Hindlimb muscle (tissue), 1 donor: ENCODE measurements at regions not wholly inside any gene's neighbourhood (a gene's known extent, or its start where the extent isn't known, plus 50 kb on each side); places are given as distances from the start of the nearest gene placed in this dataset.

Experiments used
- DNase-seq: peaks from one replicate; pipeline ENCODE4 v3.0.0-alpha.2; 2013

DNA sequence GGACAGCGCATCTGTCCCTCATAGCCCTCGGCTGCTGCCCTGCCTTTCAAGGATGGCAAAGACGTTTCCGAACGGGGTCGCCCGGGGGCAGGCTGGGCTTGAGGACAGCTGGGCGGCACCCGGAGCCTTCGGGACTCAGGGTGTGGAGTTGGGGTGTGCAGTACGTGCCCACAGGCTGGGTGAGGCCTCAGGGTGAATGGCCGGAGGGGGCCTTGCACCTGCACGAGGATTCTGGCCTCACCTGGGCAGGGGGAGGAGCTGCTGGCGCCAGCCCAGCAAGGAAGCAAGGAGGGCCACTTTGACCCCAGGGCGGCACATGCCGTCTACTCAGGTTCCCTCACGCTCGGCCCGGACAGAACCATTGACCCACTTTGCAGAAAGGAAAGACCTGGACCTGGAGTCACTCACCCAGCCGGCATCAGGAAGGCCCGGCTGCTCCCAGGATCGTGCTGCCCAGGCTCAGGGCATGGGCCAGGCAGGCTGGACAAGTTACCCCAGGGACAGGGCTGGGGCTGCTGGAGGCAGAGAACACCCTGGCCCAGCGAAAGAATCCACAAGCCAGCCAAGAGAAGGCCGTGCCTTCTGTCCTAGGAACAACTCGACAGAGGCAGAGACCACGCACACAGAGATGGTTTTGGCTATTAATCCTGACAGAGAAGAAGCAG, 65.1 kb upstream of the TTC34 start:
- DNase-seq = no peak

DNA sequence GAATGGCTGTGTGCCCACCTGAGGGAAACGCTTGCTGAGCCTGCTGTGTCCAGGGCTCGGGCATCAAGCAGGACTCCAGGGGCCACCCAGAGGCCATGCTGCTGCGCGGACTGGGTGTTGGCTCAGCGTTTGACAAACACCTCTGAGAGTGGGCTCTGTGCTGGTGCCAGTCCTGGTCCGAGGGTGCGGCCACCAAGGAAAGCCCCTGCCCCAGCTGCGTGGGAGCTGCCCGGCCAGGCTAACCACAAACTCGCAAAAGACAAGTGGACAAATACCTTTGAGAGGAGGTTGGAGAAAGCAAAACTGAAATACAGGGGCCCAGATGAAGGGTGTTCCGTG, 65.6 kb upstream of the TTC34 start:
- no peak for DNase-seq

DNA sequence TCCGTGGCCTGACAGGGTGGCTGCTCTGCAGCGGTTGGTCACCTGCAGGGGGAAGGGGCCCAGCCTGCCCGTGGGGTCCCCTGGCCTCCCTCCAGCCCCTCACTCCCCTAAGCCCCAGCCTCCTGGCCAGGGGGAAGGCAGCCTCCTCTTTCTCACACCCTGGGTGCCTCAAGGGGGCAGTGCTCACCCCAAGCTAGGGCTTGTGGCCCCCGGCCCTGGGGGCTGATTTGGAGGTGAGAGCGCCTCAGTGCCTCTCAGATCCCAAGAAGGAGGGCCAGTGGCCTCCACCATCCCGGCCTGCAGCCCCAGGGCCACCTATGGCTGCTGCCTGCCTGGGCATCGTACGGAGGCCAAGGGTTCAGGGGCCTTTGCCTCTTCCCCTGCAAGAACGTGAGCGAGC, 66.4 kb upstream of the TTC34 start:
- no peak for DNase-seq

DNA sequence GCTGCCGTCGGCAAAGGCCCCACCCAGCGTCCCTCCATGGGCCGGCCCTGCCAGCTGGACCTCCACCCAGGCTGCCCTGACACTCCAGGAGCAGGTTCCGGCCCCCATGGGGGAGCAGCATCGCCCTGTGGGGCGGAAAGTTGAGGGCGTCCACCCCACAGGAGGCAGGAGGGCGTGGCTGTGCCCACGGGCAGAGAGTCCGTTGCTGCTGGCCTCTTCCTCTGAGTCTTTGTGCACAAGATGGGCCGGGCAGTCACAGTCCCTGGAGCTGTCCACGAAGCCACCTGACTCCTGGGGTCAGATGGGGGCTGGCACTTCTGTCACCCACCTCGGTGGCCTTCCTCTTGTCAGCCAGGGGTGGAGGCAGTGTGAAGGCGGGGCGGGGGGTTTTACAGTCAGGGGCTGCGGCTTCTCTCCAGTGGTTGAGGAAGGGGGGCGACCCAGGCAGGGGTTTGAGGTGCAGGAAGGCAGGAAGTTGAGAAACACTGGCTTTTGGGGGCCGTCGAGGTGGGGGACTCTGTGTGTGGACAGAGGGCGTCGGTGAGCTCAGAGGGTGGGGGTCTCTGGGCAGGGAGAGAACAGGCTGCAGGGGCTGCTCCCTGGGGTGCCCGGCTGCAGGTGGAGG, 67.2 kb upstream of the TTC34 start:
- no peak for DNase-seq

DNA sequence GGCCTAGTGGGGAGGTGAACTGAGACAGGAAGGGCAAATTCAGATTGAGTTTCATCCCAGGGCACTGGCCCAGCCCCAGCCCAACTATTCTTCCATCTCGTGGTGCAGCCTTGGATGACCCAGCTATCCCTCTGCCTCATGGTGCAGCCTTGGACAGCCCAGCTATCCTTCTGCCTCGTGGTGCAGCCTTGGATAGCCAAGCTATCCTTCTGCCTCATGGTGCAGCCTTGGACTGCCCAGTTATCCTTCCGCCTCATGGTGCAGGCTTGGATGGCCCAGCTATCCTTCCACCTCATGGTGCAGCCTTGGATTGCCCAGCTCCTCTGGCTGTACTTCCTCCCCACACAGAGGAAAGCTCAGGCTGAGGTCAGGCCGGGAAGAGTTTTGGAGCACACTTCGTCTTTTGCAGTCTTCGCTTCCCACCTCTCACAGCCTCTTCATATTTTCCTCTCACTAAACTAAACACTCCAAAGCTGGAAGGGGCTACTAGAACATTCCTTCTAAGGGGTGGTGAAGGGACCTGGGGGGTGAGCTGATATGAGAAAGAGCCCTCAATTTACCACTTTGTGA, 69.8 kb upstream of the TTC34 start:
- DNase-seq = no peak

DNA sequence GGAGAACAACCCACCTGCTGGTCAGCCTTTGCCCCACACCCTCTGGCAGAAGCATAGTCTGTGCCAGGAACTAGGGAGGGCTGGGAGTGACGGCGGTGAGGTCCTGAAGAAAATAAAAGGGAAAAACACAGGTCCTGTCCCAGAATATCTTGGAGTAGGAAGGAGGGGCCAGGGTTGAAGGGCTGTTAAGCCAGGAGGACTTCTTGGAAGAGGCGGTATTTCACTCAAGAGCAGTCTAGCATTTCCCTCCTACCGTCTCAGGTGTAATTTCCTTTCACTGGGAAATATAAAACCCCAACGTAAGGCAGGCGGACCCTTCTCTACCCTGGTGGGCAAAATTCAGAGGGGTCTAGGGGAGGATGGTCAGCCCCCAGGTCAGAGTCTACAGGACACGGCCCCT, 72.7 kb upstream of the TTC34 start:
- DNase-seq = no peak

DNA sequence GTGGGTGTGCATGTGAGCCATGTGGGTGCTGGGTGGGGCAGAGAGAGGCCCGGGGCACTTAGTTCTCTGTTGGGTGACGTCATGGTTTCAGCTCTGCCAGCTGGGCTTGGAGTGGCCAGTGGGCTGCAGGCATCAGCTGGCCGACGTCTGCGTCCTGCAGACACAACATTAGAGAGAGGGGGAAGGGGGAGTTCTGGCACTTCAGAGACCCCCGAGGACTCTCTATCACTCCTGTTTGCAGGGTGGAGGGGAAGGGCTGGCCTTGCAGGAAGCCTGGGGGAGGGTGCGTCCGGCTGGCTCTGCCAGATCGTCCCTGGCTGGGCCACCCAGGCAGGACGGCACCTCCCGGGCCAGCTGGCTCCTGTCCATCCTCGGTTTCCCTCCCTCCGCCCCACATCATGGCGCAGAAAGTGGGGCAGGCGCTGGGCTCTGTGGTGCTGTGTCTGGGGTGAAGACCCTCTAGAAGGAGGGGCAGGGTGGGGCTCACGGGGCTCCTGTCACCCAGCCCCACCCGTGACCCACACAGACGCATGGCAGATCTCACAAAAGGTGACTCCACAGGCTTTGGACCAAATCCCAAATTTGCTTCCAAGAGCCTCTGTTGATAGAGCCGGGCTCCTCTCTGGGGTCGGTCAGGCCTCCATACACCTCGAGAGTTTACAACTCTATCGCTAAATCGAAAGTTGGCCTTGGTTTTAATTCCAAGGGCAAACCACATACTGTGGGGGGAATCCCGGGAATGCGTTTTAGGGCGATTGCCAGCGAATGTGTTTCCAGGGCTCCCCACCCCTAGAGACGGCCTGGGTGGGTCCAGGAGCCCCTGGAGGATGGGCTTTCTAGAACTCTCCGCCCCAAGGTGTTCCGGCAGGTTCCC, 73.4 kb upstream of the TTC34 start:
- DNase-seq = no peak

DNA sequence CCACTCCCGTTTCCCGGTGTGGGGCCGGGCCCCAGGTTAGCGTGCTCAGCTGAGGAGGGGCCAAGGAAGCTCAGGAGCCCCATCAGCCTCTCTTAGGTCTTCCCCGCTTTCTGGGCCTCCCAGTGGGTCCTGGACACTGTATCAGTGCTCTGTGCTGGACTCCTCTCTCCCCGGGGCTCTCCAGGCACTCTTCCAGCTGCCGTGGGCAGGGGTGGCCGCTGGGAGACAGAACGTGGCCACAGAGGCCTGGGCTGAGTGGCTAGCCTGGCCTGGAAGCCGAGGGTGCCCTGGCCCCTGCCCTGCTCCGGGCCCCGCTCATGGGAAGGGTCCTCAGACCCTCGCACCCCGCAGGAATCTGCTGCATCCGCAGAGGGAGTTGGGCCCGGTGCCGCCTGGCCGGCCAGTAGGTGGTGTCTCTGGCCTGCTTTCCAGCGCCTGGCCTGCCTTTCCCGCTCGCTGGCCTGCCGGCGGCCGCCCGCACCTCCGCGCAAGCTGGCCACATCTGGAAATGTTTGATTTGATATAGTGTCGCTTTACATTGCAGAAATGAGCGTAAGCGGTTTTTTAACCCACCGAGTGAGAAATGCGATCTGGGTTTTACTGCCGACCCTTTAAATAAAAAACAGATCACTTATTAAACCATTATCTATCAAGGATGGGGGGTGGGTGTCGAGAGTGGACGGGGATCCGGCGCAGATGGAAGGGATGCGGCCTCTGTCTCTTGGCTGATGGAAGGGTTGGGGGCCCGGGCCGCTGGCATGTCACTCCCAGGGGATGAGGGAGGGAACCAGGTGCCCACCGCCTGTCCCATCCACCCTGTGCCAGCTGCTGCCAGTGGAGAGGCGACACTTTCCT, 74.4 kb upstream of the TTC34 start:
- peak; percentile 60 for DNase-seq

DNA sequence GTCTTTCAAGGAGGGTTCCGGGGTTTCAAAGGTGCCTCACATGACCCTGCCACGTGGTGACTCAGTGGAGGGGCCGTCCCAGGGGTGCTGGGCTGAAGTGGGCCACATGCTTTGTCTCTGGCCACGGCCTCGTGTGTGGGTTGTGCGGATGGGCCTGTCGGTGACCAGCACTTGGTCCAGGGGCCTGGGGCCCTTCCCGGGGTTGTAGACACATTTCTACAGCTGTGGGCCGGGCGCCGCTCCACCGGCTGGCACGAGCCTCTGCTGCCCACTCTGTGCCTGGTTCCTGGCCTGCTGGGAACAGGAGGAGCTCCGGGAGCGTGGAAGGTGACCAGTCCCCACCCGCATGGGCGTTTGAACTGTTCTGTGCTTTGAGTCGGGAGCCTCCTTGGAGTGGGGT, 75.4 kb upstream of the TTC34 start:
- no peak for DNase-seq

DNA sequence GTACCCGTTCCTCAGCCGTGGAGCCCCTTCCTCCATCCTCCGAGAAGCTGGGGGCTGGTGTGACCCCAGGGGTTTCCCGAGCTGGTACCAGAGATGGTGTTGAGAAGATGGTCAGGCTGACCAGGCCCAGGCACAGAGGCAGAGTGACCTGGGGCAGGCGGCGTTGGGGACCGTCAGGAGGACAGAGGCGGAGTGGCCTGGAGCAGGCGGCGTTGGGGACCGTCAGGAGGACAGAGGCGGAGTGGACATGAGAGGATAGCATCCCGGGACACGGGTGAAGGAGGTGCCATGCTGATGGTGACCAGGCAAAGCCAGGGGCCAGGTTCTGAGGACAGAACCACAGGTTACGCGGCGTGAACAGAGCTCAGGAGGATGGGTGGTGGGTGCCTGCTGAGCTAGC, 75.9 kb upstream of the TTC34 start:
- DNase-seq = no peak

DNA sequence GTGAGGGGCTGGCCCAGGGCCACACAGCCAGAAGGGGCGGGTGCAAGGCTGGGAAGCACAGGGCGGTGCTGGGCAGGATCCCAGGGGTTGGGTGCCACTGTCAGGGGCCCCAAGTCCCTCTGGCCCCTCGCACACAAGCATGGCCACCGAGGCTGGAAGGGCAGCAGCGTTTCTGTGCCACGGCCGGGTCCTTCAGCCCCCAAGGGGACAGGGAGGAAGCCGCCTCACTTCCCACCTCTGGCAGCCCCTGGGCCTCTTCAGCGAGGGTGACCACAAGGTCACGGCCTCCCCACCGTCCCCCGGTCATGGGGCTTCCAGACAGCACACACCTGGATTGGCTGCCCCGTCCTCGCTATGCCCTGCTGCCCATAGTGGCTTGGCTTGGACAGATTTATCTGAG, 77.1 kb upstream of the TTC34 start:
- DNase-seq = no peak

DNA sequence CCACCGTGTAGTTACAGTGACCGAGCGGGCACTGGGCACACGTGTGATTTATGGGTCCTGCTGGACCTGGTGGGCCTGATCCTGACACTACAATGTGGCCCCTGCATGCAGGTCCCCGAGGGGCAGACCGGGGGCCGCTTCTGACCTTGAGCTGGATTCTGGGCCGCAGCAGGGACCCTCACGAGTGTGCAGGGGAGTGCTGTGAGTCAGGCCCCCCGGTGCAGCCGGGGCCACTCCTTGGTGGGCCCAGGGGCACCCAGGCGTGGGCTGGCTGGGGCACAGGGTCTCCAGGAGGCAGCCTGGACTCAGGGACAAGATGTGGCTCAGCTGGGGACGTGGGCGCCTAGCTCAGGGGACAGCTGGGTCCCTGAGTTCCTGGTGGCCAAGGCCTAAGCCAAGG, 77.5 kb upstream of the TTC34 start:
- no peak for DNase-seq

DNA sequence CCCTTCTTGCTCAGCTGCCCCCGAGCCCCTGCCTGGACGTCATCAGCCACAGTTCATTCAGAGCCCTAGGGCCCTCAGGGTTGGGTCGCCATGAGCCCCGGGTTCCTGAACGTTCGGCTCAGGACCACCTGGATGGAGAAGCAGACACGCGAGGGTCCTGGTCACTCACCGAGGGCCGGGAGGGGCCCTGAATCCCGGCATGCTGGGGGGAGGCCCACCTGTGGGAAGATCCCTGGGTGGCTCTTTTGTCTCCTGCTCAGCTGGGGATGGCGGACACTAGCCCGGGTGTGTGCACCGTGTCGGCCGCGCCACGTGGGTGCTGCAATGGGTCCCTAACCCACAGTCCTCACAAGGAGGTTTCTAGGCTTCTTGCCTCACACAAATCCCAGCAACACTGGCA, 78.1 kb upstream of the TTC34 start:
- DNase-seq = no peak

DNA sequence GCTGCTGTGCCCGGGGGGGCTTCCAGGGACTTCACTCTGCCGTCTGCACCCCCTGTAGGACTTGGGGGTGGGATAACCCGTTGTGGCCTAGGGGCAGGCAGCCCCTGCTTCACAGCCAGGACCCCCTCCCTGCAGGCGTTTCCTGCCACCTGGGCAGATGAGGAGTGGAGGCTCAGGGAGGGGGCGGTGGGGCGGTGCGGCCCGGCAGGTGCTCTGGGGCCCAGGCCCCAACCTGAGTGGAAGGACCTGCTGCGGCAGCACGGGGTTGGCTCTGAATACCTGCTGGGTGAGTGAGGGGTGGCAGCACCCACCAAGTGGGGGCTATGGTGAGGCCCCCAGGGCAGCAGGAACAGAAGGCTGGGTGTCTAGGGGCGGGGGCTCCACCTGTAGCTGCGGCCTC, 78.6 kb upstream of the TTC34 start:
- no peak for DNase-seq

DNA sequence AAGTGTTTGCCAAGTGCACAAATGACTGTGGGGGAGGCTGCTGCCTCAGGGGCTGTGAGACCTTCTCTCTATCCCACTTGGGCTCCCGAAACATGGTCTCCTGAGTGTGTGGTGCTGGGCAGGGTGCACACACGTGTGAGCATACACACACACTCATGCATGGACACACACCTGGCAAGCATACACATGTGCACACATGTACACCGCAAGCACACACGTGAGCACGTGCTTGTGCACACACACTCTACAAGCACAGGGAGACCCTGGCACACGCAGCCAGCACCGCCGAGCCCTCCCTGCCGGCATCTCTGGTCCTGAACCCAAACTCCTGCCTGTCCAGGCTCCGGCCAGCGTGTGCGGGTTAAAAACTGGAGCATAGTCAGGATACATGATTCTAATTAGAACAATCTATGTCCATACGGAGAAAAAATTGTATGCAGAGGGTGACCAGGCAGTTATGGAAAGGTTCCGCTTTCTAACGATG, 79.4 kb upstream of the TTC34 start:
- DNase-seq = no peak

DNA sequence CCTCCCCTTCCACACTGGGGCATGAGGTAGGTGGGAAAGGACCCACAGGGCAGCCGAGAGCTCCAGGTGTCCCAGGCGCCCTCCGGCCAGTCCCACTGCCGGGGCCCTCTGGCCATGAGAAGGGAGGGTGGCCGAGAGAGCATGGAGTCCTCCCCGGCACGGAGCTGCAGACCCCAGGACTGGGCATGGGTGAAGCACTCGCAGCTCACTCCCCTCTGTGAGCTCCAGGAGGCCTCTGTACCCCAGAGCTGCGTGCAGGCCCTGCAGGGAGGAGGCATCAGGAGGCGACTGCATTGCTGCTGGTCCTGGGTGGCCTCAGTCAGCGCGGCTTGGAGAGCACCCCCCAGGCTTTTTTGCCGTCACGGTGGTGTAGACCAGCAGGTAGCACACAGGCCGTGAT, 80.1 kb upstream of the TTC34 start:
- DNase-seq = no peak

DNA sequence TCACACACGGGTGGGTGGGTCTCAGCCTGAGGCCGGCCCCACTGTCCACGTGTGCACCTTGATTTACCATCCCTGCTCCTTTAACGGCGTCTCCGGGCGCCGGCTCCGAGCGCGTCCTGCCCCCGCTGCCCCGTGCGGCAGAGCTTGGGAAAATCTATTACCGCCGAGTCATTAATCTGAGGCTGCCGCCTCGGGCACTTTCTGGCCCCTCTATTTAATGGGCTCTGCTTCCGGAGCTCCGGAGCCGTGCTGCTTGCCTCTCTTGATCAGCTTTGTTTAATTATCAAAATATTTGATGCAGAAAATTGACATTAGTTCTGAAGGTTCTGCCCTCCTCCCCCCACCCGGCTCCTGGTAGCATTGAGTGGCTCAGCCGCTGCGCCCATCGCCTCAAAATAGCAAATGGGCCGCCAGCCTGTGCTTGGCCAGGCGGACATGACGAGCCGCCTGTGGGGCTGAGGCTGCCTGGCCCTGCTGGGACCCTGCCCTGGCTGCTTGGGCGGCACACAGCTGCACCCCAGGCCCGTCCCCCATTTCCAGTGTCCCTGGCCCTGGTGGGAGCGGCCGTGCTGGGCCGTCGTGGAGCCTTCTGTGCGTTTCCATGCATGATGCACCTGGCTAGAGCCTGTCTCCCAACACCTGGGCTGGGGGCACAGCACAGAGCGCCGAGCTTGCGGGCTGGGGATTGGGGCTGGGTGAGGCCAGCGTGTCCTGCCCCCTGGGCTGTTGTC, 81.6 kb upstream of the TTC34 start:
- DNase-seq = no peak

DNA sequence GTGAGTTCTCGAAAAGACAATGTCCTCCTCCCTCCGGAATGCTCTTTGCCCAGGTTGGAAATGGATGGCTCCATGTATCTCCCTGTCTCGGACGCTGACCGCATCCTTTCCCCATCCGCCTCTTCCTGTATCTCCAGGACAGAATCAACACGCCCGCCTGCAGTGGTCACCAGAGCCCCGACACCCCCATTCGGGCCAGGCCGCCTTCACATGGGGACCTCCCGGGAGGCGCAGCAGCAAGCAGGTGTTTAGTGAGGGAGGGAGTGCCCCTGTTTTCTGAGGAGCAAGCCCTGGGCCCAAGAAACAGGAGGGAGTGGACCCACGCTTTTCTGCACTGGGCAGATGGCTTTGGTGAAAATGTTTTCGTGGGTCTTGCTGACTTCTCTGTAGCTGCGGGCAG, 83.5 kb upstream of the TTC34 start:
- no peak for DNase-seq

DNA sequence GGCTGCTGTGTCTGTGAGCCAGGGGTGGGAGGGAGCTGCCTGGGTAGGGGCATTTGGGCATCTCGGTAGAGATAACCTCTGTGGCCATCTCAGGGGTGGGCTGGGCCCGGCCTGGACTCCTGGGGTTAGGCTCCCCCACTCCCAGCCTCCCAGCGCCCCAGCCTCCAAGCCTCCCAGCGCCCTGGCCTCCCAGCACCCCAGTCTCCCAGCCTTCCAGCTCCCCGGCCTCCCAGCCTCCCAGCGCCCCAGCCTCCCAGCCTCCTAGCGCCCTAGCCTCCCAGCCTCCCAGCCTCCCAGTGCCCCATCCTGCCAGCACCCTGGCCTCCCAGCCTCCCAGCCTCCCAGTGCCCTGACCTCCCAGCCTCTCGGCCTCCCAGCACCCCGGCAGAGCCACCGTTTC, 85.1 kb upstream of the TTC34 start:
- no peak for DNase-seq

DNA sequence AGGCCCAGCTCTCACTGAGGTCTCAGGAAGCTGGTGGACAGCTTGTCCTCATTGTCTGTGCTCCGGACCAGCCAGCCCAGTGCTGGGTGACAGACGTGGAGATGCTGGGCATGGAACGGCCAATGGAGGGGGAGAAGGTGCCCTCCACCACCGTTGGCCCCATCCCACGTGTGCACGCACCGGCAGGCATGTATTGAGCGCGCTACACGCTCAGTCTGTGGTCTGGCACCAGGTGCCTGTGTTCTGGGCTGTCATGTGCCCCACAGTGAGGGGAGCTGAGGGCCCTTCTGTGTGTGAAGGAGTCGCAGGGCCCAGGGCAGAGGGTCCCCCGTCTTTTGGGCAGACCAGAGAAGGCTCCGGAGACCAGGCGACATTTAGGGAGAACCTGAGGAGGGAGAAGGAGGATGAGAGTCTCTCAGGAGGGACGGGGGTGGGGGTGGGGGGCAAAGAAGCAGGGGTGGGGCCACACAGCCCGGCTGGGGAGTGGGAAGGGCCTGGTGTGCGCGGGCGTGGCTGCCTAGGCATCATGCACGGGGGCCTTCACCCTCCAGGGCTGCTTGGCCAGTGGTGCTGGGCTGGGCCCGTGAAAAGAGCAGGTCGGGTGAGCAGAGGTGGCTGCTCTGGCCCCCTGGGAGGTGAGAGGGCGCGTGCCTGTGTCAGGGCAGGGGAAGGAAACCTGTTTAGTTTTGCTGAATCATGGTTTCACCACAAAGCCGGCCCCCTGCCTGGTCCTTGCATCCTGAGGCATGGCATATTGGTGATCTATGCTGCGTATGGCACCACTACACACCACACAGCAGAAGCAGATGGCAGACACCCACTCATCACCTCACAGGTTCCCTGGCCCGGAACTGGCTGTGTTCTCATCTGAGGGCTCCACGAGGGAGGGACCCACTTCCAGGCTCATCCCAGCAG, 86.7 kb upstream of the TTC34 start:
- DNase-seq = no peak
